MG63 (cell line): ENCODE measurements at regions not wholly inside any gene's neighbourhood (a gene's known extent, or its start where the extent isn't known, plus 50 kb on each side); places are given as distances from the start of the nearest gene placed in this dataset.
A peak's percentile ranks its signal among the peaks of the same experiment; 100 is the strongest.
"Not testable (repeated sequence)": the region's sequence is repeated elsewhere in the genome, so short reads cannot be mapped to it uniquely, and the experiment has no call there.

Experiments used
- DNase-seq: peaks from one replicate; pipeline ENCODE4 v3.0.0-alpha.2; 2020
- H3K27me3 ChIP-seq: fragments of 250-450 bp; sonication (Bioruptor Pico); 2 replicates; pipeline ENCODE4 v1.5.1; 2020; ENCODE audit warnings: mild to moderate bottlenecking, moderate library complexity
- H3K36me3 ChIP-seq: fragments of 250-450 bp; sonication (Bioruptor Pico); 2 replicates; pipeline ENCODE4 v1.5.1; 2020; ENCODE audit warnings: mild to moderate bottlenecking, moderate library complexity
- H3K4me3 ChIP-seq: fragments of 250-450 bp; sonication (Bioruptor Pico); 2 replicates; pipeline ENCODE4 v1.5.1; 2020; ENCODE audit warnings: mild to moderate bottlenecking, moderate library complexity
- H3K9me3 ChIP-seq: fragments of 250-450 bp; sonication (Bioruptor Pico); 2 replicates; pipeline ENCODE4 v1.5.1; 2020; ENCODE audit warnings: mild to moderate bottlenecking, moderate library complexity

GRCh38 chr15:26095710-26096330 is 232.7 kb upstream of the ATP10A start:
- DNase-seq = no peak
- no peaks in the 10 kb centered on the region for H3K9me3 ChIP-seq
- H3K36me3 ChIP-seq = no peaks in the 10 kb centered on the region
- no peaks in the 10 kb centered on the region for H3K27me3 ChIP-seq
- no peak overlapping the region for H3K4me3 ChIP-seq

- H3K9me3 ChIP-seq = no peaks in the 10 kb centered on the region
- no peaks in the 10 kb centered on the region for H3K27me3 ChIP-seq
- no peak overlapping the region for H3K4me3 ChIP-seq
- no peaks in the 10 kb centered on the region for H3K36me3 ChIP-seq
- no peak for DNase-seq
Measured at GRCh38 chr15:26091184-26091583, 228.1 kb upstream of the ATP10A start.

GRCh38 chr15:26087881-26088280 is 224.8 kb upstream of the ATP10A start:
- H3K4me3 ChIP-seq = no peak overlapping the region
- no peak for DNase-seq

GRCh38 chr15:26087395-26087794 is 224.3 kb upstream of the ATP10A start:
- DNase-seq = no peak
- no peak overlapping the region for H3K4me3 ChIP-seq
- H3K36me3 ChIP-seq = no peaks in the 10 kb centered on the region
- H3K27me3 ChIP-seq = no peaks in the 10 kb centered on the region
- no peaks in the 10 kb centered on the region for H3K9me3 ChIP-seq

More at GRCh38 chr15:26087881-26088280, 224.8 kb upstream of the ATP10A start:
- no peaks in the 10 kb centered on the region for H3K36me3 ChIP-seq
- H3K27me3 ChIP-seq = no peaks in the 10 kb centered on the region
- H3K9me3 ChIP-seq = no peaks in the 10 kb centered on the region

GRCh38 chr15:26084771-26085170 is 221.6 kb upstream of the ATP10A start:
- DNase-seq = no peak
- Histone ChIP-seq H3K36me3 (no peaks in the 10 kb centered on the region), H3K9me3 (no peaks in the 10 kb centered on the region), H3K27me3 (no peaks in the 10 kb centered on the region), H3K4me3 (no peak overlapping the region)

- Histone ChIP-seq H3K9me3 (no peaks in the 10 kb centered on the region), H3K36me3 (no peaks in the 10 kb centered on the region), H3K4me3 (no peak overlapping the region), H3K27me3 (no peaks in the 10 kb centered on the region)
- DNase-seq = no peak
Measured at GRCh38 chr15:26083896-26084295, 220.8 kb upstream of the ATP10A start.

GRCh38 chr15:26083457-26083856 is 220.3 kb upstream of the ATP10A start:
- Histone ChIP-seq H3K36me3 (no peaks in the 10 kb centered on the region), H3K4me3 (no peak overlapping the region), H3K27me3 (no peaks in the 10 kb centered on the region), H3K9me3 (no peaks in the 10 kb centered on the region)
- DNase-seq = no peak

GRCh38 chr15:26082221-26083109 is 219.3 kb upstream of the ATP10A start:
- H3K36me3 ChIP-seq = no peaks in the 10 kb centered on the region
- H3K9me3 ChIP-seq = no peaks in the 10 kb centered on the region
- H3K27me3 ChIP-seq = no peaks in the 10 kb centered on the region
- peak overlapping the region; percentile 75 for H3K4me3 ChIP-seq
- peak; percentile 93 for DNase-seq

- Histone ChIP-seq H3K9me3 (no peaks in the 10 kb centered on the region), H3K36me3 (no peaks in the 10 kb centered on the region), H3K4me3 (peak overlapping the region; percentile 9; the same call in 1 of the 2 replicates), H3K27me3 (no peaks in the 10 kb centered on the region)
- peak; percentile 16 for DNase-seq
Measured at GRCh38 chr15:26081758-26082220, 218.7 kb upstream of the ATP10A start.

- Histone ChIP-seq H3K4me3 (no peak overlapping the region), H3K27me3 (no peaks in the 10 kb centered on the region), H3K9me3 (no peaks in the 10 kb centered on the region), H3K36me3 (no peaks in the 10 kb centered on the region)
- no peak for DNase-seq
Measured at GRCh38 chr15:26075770-26076169, 212.6 kb upstream of the ATP10A start.

- no peaks in the 10 kb centered on the region for H3K27me3 ChIP-seq
- DNase-seq = no peak
- H3K9me3 ChIP-seq = no peaks in the 10 kb centered on the region
- H3K4me3 ChIP-seq = no peak overlapping the region
- no peaks in the 10 kb centered on the region for H3K36me3 ChIP-seq
Measured at GRCh38 chr15:26073430-26074333, 210.6 kb upstream of the ATP10A start.

GRCh38 chr15:26070095-26070532 is 207.0 kb upstream of the ATP10A start:
- Histone ChIP-seq H3K4me3 (no peak overlapping the region), H3K36me3 (no peaks in the 10 kb centered on the region), H3K27me3 (no peaks in the 10 kb centered on the region; the same call in 1 of the 2 replicates), H3K9me3 (no peaks in the 10 kb centered on the region)
- DNase-seq = no peak

- Histone ChIP-seq H3K36me3 (no peaks in the 10 kb centered on the region), H3K4me3 (no peak overlapping the region), H3K9me3 (no peaks in the 10 kb centered on the region), H3K27me3 (no peaks in the 10 kb centered on the region; the same call in 1 of the 2 replicates)
- DNase-seq = no peak
Measured at GRCh38 chr15:26069231-26069641, 206.1 kb upstream of the ATP10A start.

GRCh38 chr15:26066896-26067295 is 203.8 kb upstream of the ATP10A start:
- Histone ChIP-seq H3K4me3 (no peak overlapping the region), H3K27me3 (no peaks in the 10 kb centered on the region; the same call in 1 of the 2 replicates), H3K36me3 (no peaks in the 10 kb centered on the region), H3K9me3 (no peaks in the 10 kb centered on the region)
- no peak for DNase-seq

GRCh38 chr15:26065723-26066122 is 202.6 kb upstream of the ATP10A start:
- Histone ChIP-seq H3K9me3 (no peaks in the 10 kb centered on the region), H3K4me3 (no peak overlapping the region)
- DNase-seq = no peak

GRCh38 chr15:26061248-26061647 is 198.1 kb upstream of the ATP10A start:
- H3K36me3 ChIP-seq = no peaks in the 10 kb centered on the region
- no peaks in the 10 kb centered on the region for H3K9me3 ChIP-seq
- H3K4me3 ChIP-seq = no peak overlapping the region
- H3K27me3 ChIP-seq = no peaks in the 10 kb centered on the region
- DNase-seq = no peak

More at GRCh38 chr15:26065723-26066122, 202.6 kb upstream of the ATP10A start:
- H3K27me3 ChIP-seq = no peaks in the 10 kb centered on the region; the same call in 1 of the 2 replicates
- no peaks in the 10 kb centered on the region for H3K36me3 ChIP-seq

GRCh38 chr15:26056766-26057165 is 193.6 kb upstream of the ATP10A start:
- H3K27me3 ChIP-seq, H3K4me3 ChIP-seq, H3K9me3 ChIP-seq, H3K36me3 ChIP-seq, DNase-seq: not testable (repeated sequence)
